ENCODE measurements at regions not wholly inside any gene's neighbourhood (a gene's known extent, or its start where the extent isn't known, plus 50 kb on each side); places are given as distances from the start of the nearest gene placed in this dataset.

GRCh38 chr4:175951794-175952193, 113.8 kb upstream of the WDR17 start:
- DNase-seq, result no peak

- no peak for DNase-seq
Measured at GRCh38 chr4:175953116-175953515, 112.5 kb upstream of the WDR17 start.

GRCh38 chr4:175953960-175954521, 111.6 kb upstream of the WDR17 start:
- DNase-seq, result no peak

- no peak for DNase-seq
Measured at GRCh38 chr4:175954685-175955084, 111.0 kb upstream of the WDR17 start.

- no peak for DNase-seq
Measured at GRCh38 chr4:175961604-175962003, 104.0 kb upstream of the WDR17 start.

- DNase-seq, result no peak
Measured at GRCh38 chr4:175970072-175970471, 95.6 kb upstream of the WDR17 start.

GRCh38 chr4:175970724-175971123, 94.9 kb upstream of the WDR17 start:
- no peak for DNase-seq

GRCh38 chr4:175971388-175972179, 94.1 kb upstream of the WDR17 start:
- no peak for DNase-seq

GRCh38 chr4:175973027-175973923, 92.4 kb upstream of the WDR17 start:
- DNase-seq, result no peak

GRCh38 chr4:175983636-175984035, 82.0 kb upstream of the WDR17 start:
- no peak for DNase-seq

- DNase-seq, result no peak
Measured at GRCh38 chr4:175986668-175987067, 79.0 kb upstream of the WDR17 start.

GRCh38 chr4:175988511-175988910, 77.1 kb upstream of the WDR17 start:
- no peak for DNase-seq

- no peak for DNase-seq
Measured at GRCh38 chr4:175996206-175996605, 69.4 kb upstream of the WDR17 start.

- no peak for DNase-seq
Measured at GRCh38 chr4:175997291-175997690, 68.3 kb upstream of the WDR17 start.

- no peak for DNase-seq
Measured at GRCh38 chr4:175998782-175999181, 66.9 kb upstream of the WDR17 start.

- DNase-seq, result no peak
Measured at GRCh38 chr4:175999944-176000343, 65.7 kb upstream of the WDR17 start.

GRCh38 chr4:176001151-176002006, 64.3 kb upstream of the WDR17 start:
- no peak for DNase-seq

- no peak for DNase-seq
Measured at GRCh38 chr4:176002007-176002613, 63.5 kb upstream of the WDR17 start.

GRCh38 chr4:176005766-176006165, 59.9 kb upstream of the WDR17 start:
- no peak for DNase-seq

GRCh38 chr4:176009254-176009653, 56.4 kb upstream of the WDR17 start:
- no peak for DNase-seq

GRCh38 chr4:176011529-176011928, 54.1 kb upstream of the WDR17 start:
- DNase-seq, result no peak
